ENCODE measurements at regions not wholly inside any gene's neighbourhood (a gene's known extent, or its start where the extent isn't known, plus 50 kb on each side); places are given as distances from the start of the nearest gene placed in this dataset.

- TF ChIP-seq, protein P1, sequence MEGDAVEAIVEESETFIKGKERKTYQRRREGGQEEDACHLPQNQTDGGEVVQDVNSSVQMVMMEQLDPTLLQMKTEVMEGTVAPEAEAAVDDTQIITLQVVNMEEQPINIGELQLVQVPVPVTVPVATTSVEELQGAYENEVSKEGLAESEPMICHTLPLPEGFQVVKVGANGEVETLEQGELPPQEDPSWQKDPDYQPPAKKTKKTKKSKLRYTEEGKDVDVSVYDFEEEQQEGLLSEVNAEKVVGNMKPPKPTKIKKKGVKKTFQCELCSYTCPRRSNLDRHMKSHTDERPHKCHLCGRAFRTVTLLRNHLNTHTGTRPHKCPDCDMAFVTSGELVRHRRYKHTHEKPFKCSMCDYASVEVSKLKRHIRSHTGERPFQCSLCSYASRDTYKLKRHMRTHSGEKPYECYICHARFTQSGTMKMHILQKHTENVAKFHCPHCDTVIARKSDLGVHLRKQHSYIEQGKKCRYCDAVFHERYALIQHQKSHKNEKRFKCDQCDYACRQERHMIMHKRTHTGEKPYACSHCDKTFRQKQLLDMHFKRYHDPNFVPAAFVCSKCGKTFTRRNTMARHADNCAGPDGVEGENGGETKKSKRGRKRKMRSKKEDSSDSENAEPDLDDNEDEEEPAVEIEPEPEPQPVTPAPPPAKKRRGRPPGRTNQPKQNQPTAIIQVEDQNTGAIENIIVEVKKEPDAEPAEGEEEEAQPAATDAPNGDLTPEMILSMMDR (IDR thresholded peaks at IDR 0.05) = no peak
Measured at GRCh38 chr11:133719532-133720235, 125.6 kb downstream of the SPATA19 start.

DNA sequence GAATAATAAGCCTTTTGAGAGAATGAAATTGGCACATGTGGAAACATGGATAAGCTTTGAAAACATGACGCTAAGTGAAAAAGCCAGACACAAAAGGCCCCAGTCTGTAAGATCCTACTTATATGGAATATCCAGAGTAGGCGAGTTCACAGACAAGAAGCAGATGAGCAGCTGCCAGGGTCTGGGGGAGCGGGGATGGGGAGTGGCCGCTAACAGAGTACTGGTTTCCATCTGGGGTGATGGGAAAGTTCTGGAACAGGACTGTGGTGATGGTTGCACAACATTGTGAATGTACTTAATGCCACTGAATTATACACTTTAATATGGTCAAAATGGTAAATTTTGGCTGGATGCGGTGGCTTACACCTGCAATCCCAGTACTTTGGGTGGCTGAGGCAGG, 126.5 kb downstream of the SPATA19 start:
- TF ChIP-seq, protein P1 (IDR thresholded peaks at IDR 0.05) = no peak

DNA sequence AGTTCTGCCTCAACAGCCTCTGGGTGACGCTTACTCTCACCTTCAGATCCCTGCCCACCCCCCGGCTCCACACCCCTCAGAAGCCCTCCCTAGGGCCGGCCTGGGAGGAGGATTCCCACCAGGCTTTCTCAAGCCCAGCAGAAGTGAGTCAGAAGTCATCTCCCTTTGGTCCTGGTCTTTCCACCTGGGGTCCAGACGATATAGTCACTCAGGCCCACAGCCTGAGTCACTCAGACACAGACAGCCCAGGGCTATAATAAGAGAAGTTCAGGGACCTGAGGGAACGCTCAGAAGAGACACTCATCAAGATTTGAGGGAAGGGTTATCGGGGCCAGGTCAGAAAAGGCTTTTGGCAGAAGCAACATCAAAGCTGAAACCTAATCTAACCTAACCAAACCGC, 127.1 kb downstream of the SPATA19 start:
- TF ChIP-seq, protein P1 (IDR thresholded peaks at IDR 0.05) = no peak

DNA sequence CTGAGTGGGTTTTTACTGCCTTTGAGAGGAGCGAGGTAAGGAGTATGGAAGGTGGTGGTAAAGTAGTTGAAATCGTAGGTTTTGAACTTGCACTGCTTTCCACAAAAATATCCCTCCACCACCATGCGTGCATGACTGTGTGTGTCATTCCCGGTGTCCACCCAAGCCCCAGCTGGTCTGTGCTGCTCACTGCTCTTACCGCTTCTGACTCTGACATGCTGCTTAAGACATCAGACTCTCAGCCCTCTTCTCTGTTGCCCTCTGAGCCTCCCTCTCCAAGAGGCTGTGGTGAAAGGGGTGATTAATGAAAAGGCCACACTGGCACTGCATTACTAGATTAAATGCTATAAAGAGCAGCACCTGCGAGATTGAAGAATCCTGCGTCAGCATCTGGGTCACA, 128.7 kb downstream of the SPATA19 start:
- TF ChIP-seq, protein P1 (IDR thresholded peaks at IDR 0.05) = no peak

DNA sequence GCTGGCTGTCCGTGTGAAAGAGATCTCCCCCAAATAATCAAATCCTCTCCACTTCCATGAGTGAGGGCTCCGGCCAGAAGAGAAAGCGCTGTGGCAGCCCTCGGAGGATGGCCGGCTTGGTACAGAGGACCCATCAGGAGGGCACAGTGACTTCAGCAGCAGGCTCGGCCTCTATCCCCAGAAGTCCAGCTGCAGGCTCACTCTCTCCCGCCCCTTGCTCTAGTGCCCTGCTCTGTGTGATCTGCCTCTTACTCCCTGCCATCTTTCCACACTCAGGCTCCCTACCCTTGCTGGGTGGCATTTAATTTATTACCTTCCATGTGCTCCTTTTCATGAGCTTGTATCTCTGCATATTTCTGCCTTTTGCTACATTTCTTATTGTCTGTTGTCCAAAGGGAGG, 129.7 kb downstream of the SPATA19 start:
- TF ChIP-seq, protein P1 (IDR thresholded peaks at IDR 0.05) = no peak

- TF ChIP-seq, protein P1 (IDR thresholded peaks at IDR 0.05) = no peak
Measured at GRCh38 chr11:133714471-133715375, 130.6 kb downstream of the SPATA19 start.

GRCh38 chr11:133713844-133714243, 131.5 kb downstream of the SPATA19 start:
- TF ChIP-seq, protein P1 (IDR thresholded peaks at IDR 0.05) = no peak
